IMR-90 (cell line): ENCODE measurements at regions not wholly inside any gene's neighbourhood (a gene's known extent, or its start where the extent isn't known, plus 50 kb on each side); places are given as distances from the start of the nearest gene placed in this dataset.

Experiments
- ATAC-seq: fragments of 200-7000 bp; cut with Tn5 transposase; 2 replicates; pipeline ENCODE4 v1.9.1; 2020; ENCODE audit warnings: low read depth, mild to moderate bottlenecking, moderate library complexity
- BruUV-seq: library from RNA; stranded (reverse); fragments of 400-500 nt; replicated peaks from 2 replicates; lab custom pipeline; 2021; lab: Mats Ljungman, UMichigan
- CTCF ChIA-PET: fragments of 300-600 bp; formaldehyde crosslinking; extraction: SDS; loops from one replicate; lab custom pipeline; 2021; ENCODE audit warnings: antibody characterized with exemption; lab: Yijun Ruan, JAX
- POLR2A ChIA-PET: fragments of 300-600 bp; sonication (Branson Sonifier 250); formaldehyde crosslinking; loops from one replicate; lab custom pipeline; 2022; ENCODE audit warnings: antibody characterized with exemption; ENCODE audit not compliant: unreplicated experiment; lab: Charles Lee
- DNase-seq: peaks from one replicate; pipeline ENCODE4 v3.0.0; 2013
- H2AFZ ChIP-seq: replicated peaks from 2 replicates; pipeline ENCODE3; 2013; ENCODE audit warnings: low read length, mild to moderate bottlenecking; ENCODE audit not compliant: poor library complexity
- H2AK5ac ChIP-seq: 2 replicates; pipeline ENCODE4 v1.6.1; 2013; ENCODE audit warnings: low read depth, low read length, inconsistent platforms
- H2AK9ac ChIP-seq: replicated peaks from 2 replicates; pipeline ENCODE3; 2013; ENCODE audit warnings: mild to moderate bottlenecking, low read depth, low read length, moderate library complexity; ENCODE audit not compliant: poor library complexity
- H2BK120ac ChIP-seq: 2 replicates; pipeline ENCODE4 v1.6.1; 2013; ENCODE audit warnings: low read depth, low read length, inconsistent platforms
- H2BK15ac ChIP-seq: 3 replicates; pipeline ENCODE4 v1.6.1; 2013; ENCODE audit warnings: low read depth, low read length, inconsistent platforms
- H2BK20ac ChIP-seq: 2 replicates; pipeline ENCODE4 v1.6.1; 2013; ENCODE audit warnings: low read depth, mild to moderate bottlenecking, inconsistent platforms, low read length, moderate library complexity
- H2BK5ac ChIP-seq: 2 replicates; pipeline ENCODE4 v1.6.1; 2013; ENCODE audit warnings: mild to moderate bottlenecking, low read depth, low read length, inconsistent platforms; ENCODE audit not compliant: poor library complexity, severe bottlenecking
- H3K14ac ChIP-seq: replicated peaks from 2 replicates; pipeline ENCODE4 v1.6.1; 2013; ENCODE audit warnings: low read depth, low read length, inconsistent platforms
- H3K18ac ChIP-seq: 2 replicates; pipeline ENCODE4 v1.6.1; 2013; ENCODE audit warnings: low read depth, low read length, control low read depth
- H3K23ac ChIP-seq: 2 replicates; pipeline ENCODE4 v1.6.1; 2013; ENCODE audit warnings: low read depth, low read length, inconsistent platforms
- H3K27ac ChIP-seq: 2 replicates; pipeline ENCODE4 v1.5.1; 2013; ENCODE audit warnings: mild to moderate bottlenecking, control low read depth, low read length; ENCODE audit not compliant: insufficient read depth
- H3K27me3 ChIP-seq: 2 replicates; pipeline ENCODE4 v1.6.1; 2013; ENCODE audit warnings: low read length; ENCODE audit not compliant: control insufficient read depth, insufficient read depth
- H3K36me3 ChIP-seq: 2 replicates; pipeline ENCODE4 v1.6.1; 2013; ENCODE audit warnings: low read length, mixed read lengths; ENCODE audit not compliant: control insufficient read depth, insufficient read depth
- H3K4ac ChIP-seq: 2 replicates; pipeline ENCODE4 v1.6.1; 2013; ENCODE audit warnings: low read depth, low read length, inconsistent platforms
- H3K4me1 ChIP-seq: 2 replicates; pipeline ENCODE4 v1.6.1; 2013; ENCODE audit warnings: low read length, mixed read lengths; ENCODE audit not compliant: control insufficient read depth, insufficient read depth
- H3K4me2 ChIP-seq: 2 replicates; pipeline ENCODE4 v1.6.1; 2013; ENCODE audit warnings: low read depth, mild to moderate bottlenecking, control low read depth, low read length, moderate library complexity
- H3K4me3 ChIP-seq: 2 replicates; pipeline ENCODE4 v1.5.1; 2013; ENCODE audit warnings: low read depth, mild to moderate bottlenecking, control low read depth, low read length, moderate library complexity; ENCODE audit not compliant: insufficient read depth
- H3K56ac ChIP-seq: 2 replicates; pipeline ENCODE4 v1.6.1; 2013; ENCODE audit warnings: low read length, inconsistent platforms; ENCODE audit not compliant: insufficient read depth; ENCODE audit errors: extremely low read depth
- H3K79me1 ChIP-seq, 2 experiments: 2 replicates each; pipeline ENCODE4 v1.6.1; 2013; ENCODE audit warnings: low read length in 2 of 2, inconsistent platforms in 1 of 2, low read depth in 1 of 2
- H3K9ac ChIP-seq: 2 replicates; pipeline ENCODE4 v1.6.1; 2013; ENCODE audit warnings: low read depth, low read length, control low read depth
- H3K9me1 ChIP-seq: 2 replicates; pipeline ENCODE4 v1.6.1; 2013; ENCODE audit warnings: low read length, inconsistent platforms; ENCODE audit not compliant: insufficient read depth
- H3K9me3 ChIP-seq: 2 replicates; pipeline ENCODE4 v1.6.1; 2013; ENCODE audit warnings: low read length; ENCODE audit not compliant: control insufficient read depth, insufficient read depth
- H4K20me1 ChIP-seq: 2 replicates; pipeline ENCODE4 v1.6.1; 2013; ENCODE audit warnings: low read length, inconsistent platforms; ENCODE audit not compliant: insufficient read depth
- H4K5ac ChIP-seq: 2 replicates; pipeline ENCODE4 v1.6.1; 2013; ENCODE audit warnings: mild to moderate bottlenecking, low read depth, low read length, control low read depth
- H4K8ac ChIP-seq, 2 experiments: 2 replicates each; pipeline ENCODE4 v1.6.1; 2013; ENCODE audit warnings: low read depth in 2 of 2, low read length in 2 of 2, control low read depth in 1 of 2, inconsistent platforms in 1 of 2
- H4K91ac ChIP-seq: 2 replicates; pipeline ENCODE4 v1.6.1; 2013; ENCODE audit warnings: low read depth, low read length, inconsistent platforms; ENCODE audit not compliant: insufficient read depth
- BHLHE40 ChIP-seq: fragments of 150-350 bp; IDR thresholded peaks from 2 replicates; pipeline ENCODE4 v1.6.1; 2016; ENCODE audit warnings: mild to moderate bottlenecking, low read depth, low read length
- CEBPB ChIP-seq: IDR thresholded peaks from 2 replicates; pipeline ENCODE4 v1.6.1; 2012; ENCODE audit warnings: low read depth, low read length, improper control_type of control experiment
- MXI1 ChIP-seq: IDR thresholded peaks from 2 replicates; pipeline ENCODE4 v1.6.1; 2012; ENCODE audit warnings: low read depth, mild to moderate bottlenecking, low read length, moderate library complexity, borderline replicate concordance
- RCOR1 ChIP-seq: IDR thresholded peaks from 2 replicates; pipeline ENCODE4 v1.6.1; 2012; ENCODE audit warnings: mild to moderate bottlenecking, low read length, improper control_type of control experiment; ENCODE audit not compliant: insufficient replicate concordance
- WGBS, 2 experiments: methylation state at CpG; one replicate each; pipeline versions ENCODE4 v1.1.5 to v1.1.7; 2013; ENCODE audit warnings: missing lambda C conversion rate in 2 of 2; ENCODE audit not compliant: insufficient read length in 1 of 2; ENCODE audit errors: extremely low coverage in 2 of 2; 5-methylcytosine and 5-hydroxymethylcytosine counted together
- dilution Hi-C: fragments of 300-500 bp; cut with HindIII; formaldehyde crosslinking; loops from one replicate; pipeline ENCODE4 v1.14.3; 2018; ENCODE audit warnings: low sequenced_read_pairs; ENCODE audit not compliant: unreplicated experiment
- in situ Hi-C: fragments of 300-500 bp; cut with MboI; formaldehyde crosslinking; loops from 3 replicates; pipeline ENCODE4 v1.14.3; 2019; ENCODE audit warnings: low sequenced_read_pairs, inconsistent platforms, mixed read lengths
- intact Hi-C: fragments of 100-400 bp; cut with micrococcal nuclease; formaldehyde crosslinking; loops from 2 replicates; pipeline ENCODE4 v1.10.0; 2022

- Histone ChIP-seq H3K4me2 (no peak overlapping the region), H3K4me3 (no peak overlapping the region), H4K8ac (no peak overlapping the region), H3K23ac (no peak overlapping the region), H3K4ac (no peak overlapping the region), H3K27ac (no peak overlapping the region), H4K20me1 (no peaks in the 10 kb centered on the region), H4K91ac (no peak overlapping the region), H3K9ac (no peak overlapping the region), H3K4me1 (no peaks in the 10 kb centered on the region), H2BK120ac (no peak overlapping the region), H3K79me1 (no peaks in the 10 kb centered on the region), H2AK9ac (no peak overlapping the region), H2AFZ (no peak overlapping the region), H3K36me3 (no peaks in the 10 kb centered on the region), H3K18ac (no peak overlapping the region), H3K27me3 (peaks cover 4% of the 10 kb centered on the region; the same call in 1 of the 2 replicates), H2BK5ac (no peak overlapping the region), H3K9me3 (no peaks in the 10 kb centered on the region), H2AK5ac (no peak overlapping the region), H2BK15ac (no peak overlapping the region), H4K5ac (no peak overlapping the region), H2BK20ac (no peak overlapping the region), H3K56ac (no peak overlapping the region), H3K9me1 (no peaks in the 10 kb centered on the region), H3K14ac (no peak overlapping the region)
- DNase-seq (no peak), ATAC-seq (no peak)
- intact Hi-C loops (no loop called here), in situ Hi-C loops (no loop called here), dilution Hi-C loops (no loop called here)
- BruUV-seq = no TSS peak
- ChIA-PET CTCF (interaction anchor here (0.7 to 1.2 kb wide), 3 partner anchors 11 to 209 kb away, joined by 3 to 6 read pairs (median 3); no protein-coding TSS in a partner anchor), POLR2A (no interaction called here)
- no CpG with 5 or more reads among the region's 4 CpGs for WGBS, 2 experiments
- TF ChIP-seq CEBPB = no peak
- no peak for TF ChIP-seq MXI1
- TF ChIP-seq BHLHE40 = no peak
- no peak for TF ChIP-seq RCOR1
Measured at GRCh38 chr2:176664478-176664877, 395.2 kb downstream of the MTX2 start.
